KBM-7 (cell line): ENCODE measurements at regions not wholly inside any gene's neighbourhood (a gene's known extent, or its start where the extent isn't known, plus 50 kb on each side); places are given as distances from the start of the nearest gene placed in this dataset.

Experiments
- DNase-seq: peaks from one replicate; pipeline ENCODE4 v3.0.0-alpha.2; 2015
- in situ Hi-C: fragments of 300-500 bp; cut with MboI; formaldehyde crosslinking; loops from 2 replicates; pipeline ENCODE4 v1.14.3; 2020; ENCODE audit warnings: low sequenced_read_pairs, low pct_unique_long_range_greater_than_20kb, mixed read lengths

DNA sequence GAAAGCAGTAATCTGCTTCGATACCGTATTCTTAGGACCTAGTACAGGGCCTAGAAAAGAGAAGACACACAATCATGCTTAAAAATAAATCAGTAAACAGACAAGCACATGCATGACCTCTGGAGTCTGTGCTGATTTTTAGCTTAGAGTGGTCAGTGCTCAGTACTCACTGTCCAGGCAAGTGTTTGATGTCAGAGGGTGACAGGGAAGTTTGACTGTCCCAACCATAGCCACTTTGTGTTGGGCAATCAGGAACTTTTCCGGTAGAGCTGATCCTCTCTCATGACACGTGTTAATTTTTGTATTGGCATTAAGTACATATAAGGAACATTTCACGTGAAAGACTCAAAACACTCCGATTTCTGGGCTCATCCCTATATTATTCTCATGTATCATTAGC is 464.7 kb upstream of the KLF4 start:
- in situ Hi-C loops: no loop called here
- DNase-seq: no peak

DNA sequence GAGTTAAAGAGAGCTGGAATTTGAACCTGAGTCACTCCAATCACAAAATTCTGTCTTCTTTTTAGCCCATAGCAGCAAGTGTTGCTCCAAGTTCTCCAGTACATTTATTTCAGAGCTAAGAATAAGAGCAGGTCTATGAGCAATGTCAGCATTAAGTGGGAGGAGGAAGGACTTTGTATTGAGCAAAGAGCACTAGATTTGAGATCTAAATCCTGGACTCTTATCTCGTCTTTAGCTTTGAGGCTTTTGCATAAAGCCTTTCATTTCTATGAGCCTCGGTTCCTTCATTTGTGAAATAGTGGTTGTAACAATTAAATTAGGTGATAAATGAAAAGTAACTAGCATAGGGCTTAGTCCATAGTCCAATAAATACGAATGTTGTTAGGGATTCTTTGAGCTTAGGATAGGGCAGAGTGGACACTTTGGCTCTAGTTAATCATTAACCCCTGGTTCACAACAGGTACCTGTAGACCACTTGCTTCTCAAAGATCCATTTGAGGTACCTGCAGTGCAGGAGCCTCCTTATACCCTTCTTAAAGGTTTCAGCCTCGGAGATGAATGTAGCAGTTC is 464.1 kb upstream of the KLF4 start:
- DNase-seq: no peak
- in situ Hi-C loops: no loop called here

GRCh38 chr9:107952773-107953172 is 463.2 kb upstream of the KLF4 start:
- in situ Hi-C loops: no loop called here
- DNase-seq: no peak

DNA sequence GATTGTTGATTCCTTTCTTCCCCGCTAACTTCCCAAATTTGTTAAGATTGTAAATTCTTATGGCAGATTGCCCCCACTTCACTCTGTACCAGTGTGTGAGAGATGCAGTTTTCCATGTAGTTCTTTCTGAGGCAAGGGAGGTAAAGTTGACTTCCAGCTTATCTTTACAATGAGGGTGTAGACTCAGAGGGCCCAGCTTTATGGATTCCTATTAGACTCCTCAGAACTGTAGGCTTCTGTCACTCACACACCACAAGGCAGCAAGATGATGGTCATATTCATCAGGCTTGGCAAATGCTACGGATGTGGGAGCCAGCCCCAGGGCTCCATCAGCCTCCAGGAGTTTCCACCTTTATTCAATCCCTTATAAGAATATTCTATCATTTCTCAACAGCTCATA is 461.9 kb upstream of the KLF4 start:
- DNase-seq: no peak
- in situ Hi-C loops: no loop called here

DNA sequence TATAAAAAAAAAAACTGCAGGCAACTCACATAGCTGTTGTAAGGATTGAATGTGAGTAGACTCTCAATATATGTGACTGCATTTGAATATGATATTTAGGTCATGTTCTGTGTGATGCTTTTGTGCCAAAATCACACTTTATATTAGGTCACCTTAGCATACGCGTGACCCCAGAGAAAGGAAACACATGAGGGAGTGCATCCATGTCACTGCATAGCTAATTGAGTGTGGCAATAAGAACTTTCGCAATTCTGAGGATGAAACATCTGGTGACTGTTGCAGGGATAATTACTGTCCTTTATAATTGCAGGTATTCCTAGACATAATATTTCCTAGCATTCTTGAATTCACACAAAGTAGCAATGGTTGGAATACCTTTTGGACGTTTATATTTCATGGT is 459.5 kb upstream of the KLF4 start:
- in situ Hi-C loops: no loop called here
- no peak for DNase-seq

- in situ Hi-C loops: no loop called here
These were observed 459.0 kb upstream of the KLF4 start for GRCh38 chr9:107948601-107949000.

GRCh38 chr9:107948086-107948485 is 458.5 kb upstream of the KLF4 start:
- in situ Hi-C loops: no loop called here
- no peak for DNase-seq

More at GRCh38 chr9:107948601-107949000, 459.0 kb upstream of the KLF4 start:
- no peak for DNase-seq

GRCh38 chr9:107946364-107947141 is 457.0 kb upstream of the KLF4 start:
- DNase-seq: no peak
- in situ Hi-C loops: no loop called here

GRCh38 chr9:107945961-107946360 is 456.4 kb upstream of the KLF4 start:
- in situ Hi-C loops: no loop called here
- DNase-seq: no peak

- in situ Hi-C loops: no loop called here
These were observed 455.9 kb upstream of the KLF4 start for GRCh38 chr9:107945493-107945892.

DNA sequence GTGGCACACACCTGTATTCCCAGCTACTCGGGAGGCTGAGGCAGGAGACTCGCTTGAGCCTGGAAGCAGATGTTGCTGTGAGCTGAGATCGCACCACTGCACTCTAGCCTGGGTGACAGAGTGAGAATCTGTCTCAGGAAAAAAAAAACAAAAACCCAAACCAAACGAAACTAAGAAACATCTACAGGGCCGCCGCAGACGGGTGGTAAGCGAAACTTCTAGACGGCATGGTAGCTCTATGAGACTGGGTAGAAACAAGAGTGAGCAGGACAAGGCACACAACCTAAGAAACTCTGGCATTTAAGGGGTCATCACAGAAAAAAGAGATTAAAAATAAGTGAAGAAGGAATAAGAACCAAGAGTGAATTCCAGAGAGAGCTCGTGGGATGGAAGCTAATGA is 454.8 kb upstream of the KLF4 start:
- in situ Hi-C loops: no loop called here
- no peak for DNase-seq

More at GRCh38 chr9:107945493-107945892, 455.9 kb upstream of the KLF4 start:
- no peak for DNase-seq

- in situ Hi-C loops: no loop called here
These were observed 454.3 kb upstream of the KLF4 start for GRCh38 chr9:107943901-107944300.

DNA sequence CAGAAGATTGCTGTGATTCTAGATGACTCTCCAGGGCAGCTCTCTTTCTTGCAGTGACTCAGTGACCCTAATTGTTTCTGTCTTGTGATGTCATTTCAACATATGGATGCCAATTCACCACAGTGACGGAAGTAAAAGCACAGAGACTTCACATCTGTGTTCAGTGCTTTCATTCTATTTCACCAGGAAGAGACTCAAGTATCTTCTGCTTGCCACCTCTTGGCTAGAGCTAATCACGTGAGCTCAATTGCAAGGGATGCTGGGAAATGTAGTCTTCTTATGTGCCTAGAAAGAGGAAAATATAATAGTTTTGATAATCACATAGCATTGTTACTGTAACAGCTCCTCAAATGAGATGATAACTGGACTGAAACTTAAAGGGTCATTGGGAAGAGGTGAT is 453.3 kb upstream of the KLF4 start:
- in situ Hi-C loops: no loop called here
- DNase-seq: no peak

More at GRCh38 chr9:107943901-107944300, 454.3 kb upstream of the KLF4 start:
- no peak for DNase-seq

DNA sequence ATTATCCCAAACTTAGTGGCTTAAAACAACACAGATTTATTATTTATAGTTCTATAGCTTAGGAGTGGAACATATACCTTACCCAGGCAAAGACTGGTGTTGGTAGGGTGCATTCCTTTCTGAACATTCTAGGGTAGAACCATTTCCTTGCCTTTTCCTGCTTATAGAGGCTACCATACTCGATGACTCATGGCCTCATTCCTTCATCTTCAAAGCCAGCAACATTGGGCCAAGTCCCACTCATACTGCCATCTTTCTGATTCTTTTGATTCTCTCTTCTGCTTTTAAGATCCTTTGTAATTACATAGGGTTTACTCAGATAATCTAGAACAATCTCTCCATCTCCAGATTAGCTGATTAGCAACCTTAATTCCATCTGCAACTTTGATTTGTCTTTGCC is 452.7 kb upstream of the KLF4 start:
- no peak for DNase-seq
- in situ Hi-C loops: no loop called here

DNA sequence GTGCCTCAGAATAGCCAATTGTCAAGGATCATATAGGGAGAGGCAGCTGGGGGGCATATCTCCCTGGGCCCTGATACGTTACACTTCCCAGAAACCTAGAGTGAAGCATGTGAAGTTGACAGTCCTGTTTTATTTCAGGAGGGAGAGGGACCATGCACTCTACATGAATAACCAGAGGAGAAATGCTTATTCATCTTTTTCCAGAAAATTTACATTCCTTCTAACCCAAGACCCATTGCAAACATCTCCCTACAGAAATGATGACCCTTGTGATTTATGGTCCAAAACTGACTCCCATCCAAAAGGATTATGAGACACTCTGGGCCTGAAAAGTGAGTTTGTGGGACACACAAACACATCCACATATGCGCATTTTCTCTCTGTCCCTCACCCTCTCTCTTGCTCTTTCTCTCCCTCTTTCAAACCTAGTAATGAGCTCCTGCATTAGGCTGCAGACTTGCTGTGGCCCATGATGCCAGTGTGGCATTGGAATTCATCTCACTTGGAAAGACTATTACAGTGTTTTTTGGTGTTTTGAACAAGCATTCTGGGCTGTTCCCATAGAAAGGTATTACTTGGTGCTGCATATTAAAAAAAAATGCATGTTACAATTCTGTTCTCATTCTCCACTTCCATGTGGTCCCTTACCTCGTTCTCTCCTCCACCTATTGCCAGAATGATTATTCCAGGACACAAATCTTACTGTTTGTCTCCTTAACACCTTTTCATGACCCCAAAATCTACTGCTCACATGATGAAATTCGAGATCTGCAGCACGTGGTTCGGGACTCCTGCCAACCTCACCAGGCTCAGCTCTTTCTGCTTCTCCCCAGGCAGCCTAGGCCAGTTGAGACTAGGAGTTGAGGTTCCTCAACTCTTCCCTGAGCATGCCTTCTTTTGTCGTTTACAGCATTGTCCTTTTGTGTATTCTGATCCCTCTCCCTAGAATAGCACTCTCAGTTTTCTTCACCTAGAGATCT is 451.3 kb upstream of the KLF4 start:
- no peak for DNase-seq
- in situ Hi-C loops: no loop called here

DNA sequence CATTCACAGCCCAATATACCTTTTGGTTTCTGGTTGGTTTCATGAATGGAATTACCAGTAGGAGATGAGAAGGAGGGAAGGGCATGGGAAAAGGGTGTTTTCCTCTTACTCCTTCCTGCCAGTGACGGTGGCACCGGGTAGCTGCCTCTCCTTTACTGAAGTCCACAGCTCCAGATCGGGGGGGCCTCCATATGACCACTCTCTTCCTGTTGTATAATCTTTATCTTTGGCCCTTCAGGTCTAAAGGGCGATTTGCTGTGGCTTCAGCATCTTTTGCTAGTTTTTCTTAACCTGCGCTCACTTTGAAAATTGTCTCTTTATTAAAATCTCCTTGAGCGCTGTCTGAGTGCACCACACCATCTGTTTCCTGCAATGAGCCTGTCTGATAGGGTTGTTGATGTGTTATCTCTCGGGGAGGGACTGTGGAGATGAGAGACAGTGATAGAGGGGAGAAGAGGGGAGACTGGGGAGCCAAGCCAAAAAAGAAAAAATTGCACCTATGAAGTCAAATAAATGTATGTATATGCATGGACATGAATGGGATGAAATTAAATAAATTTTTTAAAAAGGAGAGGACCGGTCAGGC is 449.3 kb upstream of the KLF4 start:
- DNase-seq: no peak
- in situ Hi-C loops: no loop called here

- in situ Hi-C loops: no loop called here
- no peak for DNase-seq
These were observed 446.4 kb upstream of the KLF4 start for GRCh38 chr9:107935931-107936330.

GRCh38 chr9:107933516-107933915 is 443.9 kb upstream of the KLF4 start:
- no peak for DNase-seq
- in situ Hi-C loops: no loop called here

GRCh38 chr9:107933097-107933496 is 443.5 kb upstream of the KLF4 start:
- DNase-seq: no peak
- in situ Hi-C loops: no loop called here

DNA sequence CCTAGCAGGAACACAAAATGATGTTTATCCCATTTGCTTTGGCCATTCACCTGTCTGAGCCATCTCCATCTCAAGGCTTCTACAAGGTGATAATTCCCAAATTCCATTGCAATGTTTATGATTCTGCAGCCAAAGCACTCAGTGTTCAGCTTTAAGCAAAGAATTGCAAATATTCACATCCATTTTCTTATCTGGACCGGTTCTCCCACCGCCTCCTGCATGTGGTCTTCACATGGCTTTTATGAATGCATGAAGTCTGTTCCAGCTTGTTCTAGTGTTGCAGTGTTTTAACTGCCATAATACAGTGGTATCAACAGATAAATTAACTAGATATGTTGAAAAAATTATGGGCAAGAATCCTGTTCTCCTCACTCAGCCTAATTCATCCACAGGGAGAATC is 443.0 kb upstream of the KLF4 start:
- in situ Hi-C loops: no loop called here

More for the DNA sequence above, 443.0 kb upstream of the KLF4 start:
- DNase-seq: no peak
